ENCODE measurements at regions not wholly inside any gene's neighbourhood (a gene's known extent, or its start where the extent isn't known, plus 50 kb on each side); places are given as distances from the start of the nearest gene placed in this dataset.

GRCh38 chrX:39877905-39878304 is 219.9 kb downstream of the BCOR start:
- TF ChIP-seq CTCF (optimal IDR thresholded peaks at IDR 0.05 in 1 of 3, IDR thresholded peaks at IDR 0.05 in 1 of 3, conservative IDR thresholded peaks at IDR 0.05 in 1 of 3; ENCODE audit: extremely low read depth in 1 of 3, insufficient read depth in 2 of 3, low read length in 3 of 3) (no peak), EZH2 (IDR thresholded peaks at IDR 0.05; ENCODE audit: low read length) (no peak)

Measured in keratinocyte (primary cell).